Neuronal stem cell (in vitro differentiated cells): ENCODE measurements at regions not wholly inside any gene's neighbourhood (a gene's known extent, or its start where the extent isn't known, plus 50 kb on each side); places are given as distances from the start of the nearest gene placed in this dataset.

ENCODE experiments used
- DNase-seq: peaks from one replicate; pipeline ENCODE4 v3.0.0-alpha.2; 2013; ENCODE audit warnings: low spot score
- H2AFZ ChIP-seq: one replicate; pipeline ENCODE4 v1.6.1; 2013; ENCODE audit warnings: mild to moderate bottlenecking, low read length, inconsistent platforms
- H2AK5ac ChIP-seq: 2 replicates; pipeline ENCODE4 v1.6.1; 2013; ENCODE audit warnings: low read depth, mild to moderate bottlenecking, inconsistent platforms, low read length, moderate library complexity, mixed read lengths
- H2BK120ac ChIP-seq: 2 replicates; pipeline ENCODE4 v1.6.1; 2013; ENCODE audit warnings: low read depth, mild to moderate bottlenecking, inconsistent platforms, low read length, moderate library complexity, mixed read lengths
- H2BK12ac ChIP-seq: one replicate; pipeline ENCODE4 v1.6.1; 2013; ENCODE audit warnings: low read length, inconsistent platforms
- H2BK15ac ChIP-seq: 2 replicates; pipeline ENCODE4 v1.6.1; 2013; ENCODE audit warnings: mild to moderate bottlenecking, low read length, inconsistent platforms, mixed read lengths
- H2BK5ac ChIP-seq: one replicate; pipeline ENCODE4 v1.6.1; 2013; ENCODE audit warnings: inconsistent platforms, mild to moderate bottlenecking, low read length, moderate library complexity
- H3K14ac ChIP-seq: one replicate; pipeline ENCODE4 v1.6.1; 2013; ENCODE audit warnings: low read length, inconsistent platforms
- H3K18ac ChIP-seq: 2 replicates; pipeline ENCODE4 v1.6.1; 2013; ENCODE audit warnings: low read length, inconsistent platforms
- H3K23ac ChIP-seq: 2 replicates; pipeline ENCODE4 v1.6.1; 2013; ENCODE audit warnings: low read depth, mild to moderate bottlenecking, mixed read lengths, low read length, inconsistent platforms; ENCODE audit not compliant: poor library complexity
- H3K27ac ChIP-seq: replicated peaks from 3 replicates; pipeline ENCODE4 v1.5.1; 2013; ENCODE audit warnings: low read length, inconsistent platforms
- H3K27me3 ChIP-seq, 3 experiments: 2 replicates each; pipeline ENCODE4 v1.6.1; 2013; ENCODE audit warnings: low read length in 3 of 3, mild to moderate bottlenecking in 2 of 3, inconsistent platforms in 1 of 3, low read depth in 1 of 3, mixed read lengths in 1 of 3, moderate library complexity in 1 of 3; ENCODE audit not compliant: control insufficient read depth in 3 of 3, insufficient read depth in 3 of 3
- H3K36me3 ChIP-seq, 2 donors: replicated peaks in 1 of 2; 2 replicates each; pipeline ENCODE4 v1.6.1; 2013; ENCODE audit warnings: low read length in 2 of 2; ENCODE audit not compliant: control insufficient read depth in 2 of 2, insufficient read depth in 2 of 2
- H3K4ac ChIP-seq: 2 replicates; pipeline ENCODE4 v1.6.1; 2013; ENCODE audit warnings: inconsistent platforms, mild to moderate bottlenecking, low read length, moderate library complexity
- H3K4me1 ChIP-seq, 2 donors: 1 replicate in 1 of 2; 2 replicates in 1 of 2; pipeline ENCODE4 v1.6.1; 2013; ENCODE audit warnings: low read length in 2 of 2, low read depth in 1 of 2; ENCODE audit not compliant: control insufficient read depth in 2 of 2, insufficient read depth in 1 of 2
- H3K4me2 ChIP-seq: one replicate; pipeline ENCODE4 v1.6.1; 2013; ENCODE audit warnings: mild to moderate bottlenecking, low read length, inconsistent platforms; ENCODE audit not compliant: insufficient read depth, poor library complexity, severe bottlenecking
- H3K4me3 ChIP-seq, 2 donors: 2 replicates each; pipeline ENCODE4 v1.5.1; 2013; ENCODE audit warnings: low read length in 2 of 2, mild to moderate bottlenecking in 2 of 2, inconsistent platforms in 1 of 2, moderate library complexity in 1 of 2
- H3K79me1 ChIP-seq: one replicate; pipeline ENCODE4 v1.6.1; 2013; ENCODE audit warnings: low read depth, mild to moderate bottlenecking, inconsistent platforms, low read length, moderate library complexity
- H3K9ac ChIP-seq: one replicate; pipeline ENCODE4 v1.6.1; 2013; ENCODE audit warnings: mild to moderate bottlenecking, low read depth, low read length, inconsistent platforms; ENCODE audit not compliant: poor library complexity
- H3K9me3 ChIP-seq, 2 donors: replicated peaks in 1 of 2; 2 replicates each; pipeline versions ENCODE3 to v1.6.1; 2013; ENCODE audit warnings: low read length in 2 of 2, mild to moderate bottlenecking in 2 of 2, inconsistent platforms in 1 of 2, low read depth in 1 of 2, mixed read lengths in 1 of 2, moderate library complexity in 1 of 2; ENCODE audit not compliant: control insufficient read depth in 2 of 2, insufficient read depth in 1 of 2
- H4K8ac ChIP-seq: one replicate; pipeline ENCODE4 v1.6.1; 2013; ENCODE audit warnings: low read depth, mild to moderate bottlenecking, inconsistent platforms, low read length, moderate library complexity
- H4K91ac ChIP-seq: one replicate; pipeline ENCODE4 v1.6.1; 2013; ENCODE audit warnings: low read length, low read depth, mild to moderate bottlenecking, inconsistent platforms; ENCODE audit not compliant: poor library complexity
- WGBS, 2 donors: extraction: QIAGEN DNeasy Blood & Tissue Kit; methylation state at CpG; one replicate each; pipeline ENCODE4 v1.1.7; 2013; ENCODE audit warnings: missing lambda C conversion rate in 2 of 2, mixed read lengths in 1 of 2; ENCODE audit not compliant: insufficient read length in 2 of 2, insufficient replicate concordance in 1 of 2; ENCODE audit errors: extremely low coverage in 2 of 2; 5-methylcytosine and 5-hydroxymethylcytosine counted together

DNA sequence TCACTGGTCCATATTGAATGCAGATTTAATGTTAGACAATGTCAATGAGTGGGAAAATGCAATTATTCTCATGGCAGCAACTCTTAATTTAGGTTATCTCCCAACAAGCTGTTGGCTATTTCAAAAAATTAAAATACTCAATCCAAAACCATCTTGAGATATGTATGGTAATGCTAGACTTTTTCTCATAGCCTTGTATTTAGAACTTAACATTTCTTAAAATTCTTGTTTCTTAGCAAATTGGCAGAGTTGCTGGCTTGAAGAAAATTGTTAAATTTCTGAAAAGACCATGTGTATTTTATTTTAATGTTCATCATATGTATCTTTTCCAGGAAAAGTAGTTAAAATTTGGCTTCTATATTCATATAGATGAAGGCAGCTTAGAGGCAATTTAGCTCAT, 1355.1 kb downstream of the PCDH9 start:
- H3K14ac ChIP-seq: no peak overlapping the region
- H4K91ac ChIP-seq: no peak overlapping the region
- no peak overlapping the region for H2BK12ac ChIP-seq
- H3K4me1 ChIP-seq: no peaks in the 10 kb centered on the region
- no peaks in the 10 kb centered on the region for H3K27me3 ChIP-seq
- H3K27ac ChIP-seq: no peak overlapping the region
- no peaks in the 10 kb centered on the region for H3K79me1 ChIP-seq
- H4K8ac ChIP-seq: no peak overlapping the region
- H2AFZ ChIP-seq: no peak overlapping the region
- DNase-seq: no peak
- no peak overlapping the region for H2AK5ac ChIP-seq
- no peaks in the 10 kb centered on the region for H3K9me3 ChIP-seq
- H3K36me3 ChIP-seq: no peaks in the 10 kb centered on the region
- no peak overlapping the region for H2BK5ac ChIP-seq
- H2BK15ac ChIP-seq: no peak overlapping the region
- no peak overlapping the region for H3K4me2 ChIP-seq
- no peak overlapping the region for H3K4ac ChIP-seq
- H3K18ac ChIP-seq: no peak overlapping the region
- no peak overlapping the region for H3K9ac ChIP-seq
- no peak overlapping the region for H2BK120ac ChIP-seq
- no peak overlapping the region for H3K4me3 ChIP-seq
- H3K23ac ChIP-seq: no peak overlapping the region

DNA sequence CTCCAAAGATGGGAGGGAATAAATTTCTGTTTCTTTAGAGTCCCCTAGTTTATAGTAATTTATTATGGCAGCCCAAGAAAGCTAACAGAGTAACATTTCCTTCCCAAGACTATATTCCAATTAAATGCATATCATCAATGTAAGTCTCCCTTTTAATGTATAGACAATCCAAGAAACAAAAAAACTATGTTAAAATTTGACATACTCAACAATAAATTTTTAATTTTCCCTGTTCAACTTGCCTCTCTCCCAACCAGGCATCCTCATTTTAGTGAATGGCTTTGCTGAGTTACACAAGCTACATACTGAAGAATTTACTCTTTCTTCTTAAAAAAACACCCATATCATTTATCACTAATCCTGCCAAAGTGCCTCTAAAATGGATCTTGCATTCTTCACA, 1357.7 kb downstream of the PCDH9 start:
- Histone ChIP-seq H2AFZ (no peak overlapping the region), H2BK5ac (no peak overlapping the region), H2BK12ac (no peak overlapping the region), H3K14ac (no peak overlapping the region), H3K4me1 (no peaks in the 10 kb centered on the region), H4K91ac (no peak overlapping the region), H2BK15ac (no peak overlapping the region), H4K8ac (no peak overlapping the region), H3K79me1 (no peaks in the 10 kb centered on the region), H3K27ac (no peak overlapping the region), H3K4me2 (no peak overlapping the region), H2BK120ac (no peak overlapping the region), H3K4me3 (no peak overlapping the region), H3K18ac (no peak overlapping the region), H3K23ac (no peak overlapping the region), H3K9me3 (no peaks in the 10 kb centered on the region), H3K36me3 (no peaks in the 10 kb centered on the region), H3K4ac (no peak overlapping the region), H2AK5ac (no peak overlapping the region), H3K27me3 (no peaks in the 10 kb centered on the region), H3K9ac (no peak overlapping the region)
- no peak for DNase-seq

DNA sequence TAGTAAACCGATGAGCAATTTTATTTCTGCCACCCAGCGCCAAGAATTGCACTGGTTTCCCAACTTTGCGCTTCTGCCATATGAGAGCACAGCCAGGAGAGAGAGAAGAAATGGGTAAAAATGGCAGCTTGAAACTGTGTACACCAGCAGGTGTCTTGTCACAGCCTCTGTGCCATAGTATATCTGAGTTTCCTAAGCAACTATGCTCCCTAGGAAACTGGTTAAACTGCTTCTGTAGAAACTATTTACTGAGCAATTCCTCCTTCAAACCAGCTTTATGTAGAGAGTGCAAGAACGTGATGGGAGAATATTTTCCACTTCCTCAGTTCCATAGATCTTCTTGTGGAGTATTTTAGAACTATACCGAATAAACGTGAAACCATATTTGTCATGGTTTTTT, 1361.3 kb downstream of the PCDH9 start:
- H3K23ac ChIP-seq: no peak overlapping the region
- no peak overlapping the region for H2BK5ac ChIP-seq
- H4K8ac ChIP-seq: no peak overlapping the region
- H3K14ac ChIP-seq: no peak overlapping the region
- DNase-seq: no peak
- H3K4me3 ChIP-seq: no peak overlapping the region
- no peak overlapping the region for H2BK15ac ChIP-seq
- no peak overlapping the region for H4K91ac ChIP-seq
- H3K4me1 ChIP-seq: no peaks in the 10 kb centered on the region
- no peak overlapping the region for H2AFZ ChIP-seq
- H3K9me3 ChIP-seq: no peaks in the 10 kb centered on the region
- no peaks in the 10 kb centered on the region for H3K36me3 ChIP-seq
- H2AK5ac ChIP-seq: no peak overlapping the region
- no peaks in the 10 kb centered on the region for H3K27me3 ChIP-seq
- whole genome bisulfite sequencing, 2 donors: no CpG with 5 or more reads among the region's 6 CpGs
- H3K9ac ChIP-seq: no peak overlapping the region
- H3K4me2 ChIP-seq: no peak overlapping the region
- H3K18ac ChIP-seq: no peak overlapping the region
- H2BK12ac ChIP-seq: no peak overlapping the region
- H2BK120ac ChIP-seq: no peak overlapping the region
- H3K79me1 ChIP-seq: no peaks in the 10 kb centered on the region
- no peak overlapping the region for H3K27ac ChIP-seq
- H3K4ac ChIP-seq: no peak overlapping the region

DNA sequence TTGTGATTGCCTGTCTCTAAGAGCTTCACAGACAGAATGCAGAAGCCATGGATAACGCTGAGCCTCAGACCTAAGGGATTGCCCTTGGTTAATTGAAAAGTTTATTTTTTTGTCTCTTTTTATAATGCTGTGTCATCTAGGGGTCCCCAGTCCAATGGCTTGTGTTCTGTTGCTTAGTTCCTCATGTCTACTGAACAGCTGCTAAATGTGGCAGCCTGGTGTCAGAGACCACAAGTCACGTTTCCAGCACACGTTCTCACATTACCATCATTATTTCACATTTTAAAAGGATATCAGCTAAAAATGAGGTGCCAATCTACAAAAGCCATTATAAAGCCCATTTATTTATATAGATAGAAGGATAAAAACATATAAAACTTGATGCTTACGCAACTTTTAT, 1362.0 kb downstream of the PCDH9 start:
- WGBS, 2 donors: no CpG with 5 or more reads among the region's 4 CpGs
- Histone ChIP-seq H3K4me2 (no peak overlapping the region), H3K4me1 (no peaks in the 10 kb centered on the region), H4K91ac (no peak overlapping the region), H3K4me3 (no peak overlapping the region), H3K36me3 (no peaks in the 10 kb centered on the region), H3K18ac (no peak overlapping the region), H2BK5ac (no peak overlapping the region), H4K8ac (no peak overlapping the region), H2BK15ac (no peak overlapping the region), H2BK120ac (no peak overlapping the region), H3K23ac (no peak overlapping the region), H3K9me3 (no peaks in the 10 kb centered on the region), H3K9ac (no peak overlapping the region), H3K27me3 (no peaks in the 10 kb centered on the region), H3K14ac (no peak overlapping the region), H2AK5ac (no peak overlapping the region), H2AFZ (no peak overlapping the region), H2BK12ac (no peak overlapping the region), H3K27ac (no peak overlapping the region), H3K79me1 (no peaks in the 10 kb centered on the region), H3K4ac (no peak overlapping the region)
- DNase-seq: no peak
